B cell (primary cell): ENCODE measurements at regions not wholly inside any gene's neighbourhood (a gene's known extent, or its start where the extent isn't known, plus 50 kb on each side); places are given as distances from the start of the nearest gene placed in this dataset.
"Not testable (repeated sequence)": the region's sequence is repeated elsewhere in the genome, so short reads cannot be mapped to it uniquely, and the experiment has no call there.

ENCODE experiments used
- ATAC-seq: fragments of 200-7000 bp; cut with Tn5 transposase; one replicate; pipeline ENCODE4 v1.10.0; 2021; ENCODE audit warnings: low read depth, mild to moderate bottlenecking, moderate number of reproducible peaks, moderate library complexity
- CTCF ChIA-PET: fragments of 350-600 bp; sonication (Branson Sonifier 250); formaldehyde crosslinking; loops from one replicate; lab custom pipeline; 2021; ENCODE audit warnings: antibody characterized with exemption, inconsistent platforms; lab: Charles Lee
- POLR2A ChIA-PET: fragments of 350-600 bp; sonication (Branson Sonifier 250); formaldehyde crosslinking; loops from one replicate; lab custom pipeline; 2021; ENCODE audit warnings: antibody characterized with exemption; lab: Charles Lee
- DNase-seq: peaks from one replicate; pipeline ENCODE4 v3.0.0; 2013
- H2AFZ ChIP-seq: 2 replicates; pipeline ENCODE4 v1.6.1; 2012; ENCODE audit warnings: mild to moderate bottlenecking, low read depth, low read length; ENCODE audit not compliant: insufficient read depth, poor library complexity, severe bottlenecking
- H3K27ac ChIP-seq, 2 donors: 1 replicate in 1 of 2; 2 replicates in 1 of 2; pipeline ENCODE4 v1.5.1; 2012 to 2013; ENCODE audit warnings: low read length in 2 of 2, mild to moderate bottlenecking in 2 of 2, moderate library complexity in 1 of 2
- H3K27me3 ChIP-seq, 4 experiments: fragments of 200-600 bp in 1 of 4; sonication (generic) in 1 of 4; replicated peaks in 1 of 4; 1 replicate in 2 of 4; 2 replicates in 2 of 4; pipeline versions ENCODE4 v1.6.1 to v1.7.0; 2013 to 2016; ENCODE audit warnings: low read length in 3 of 4, mild to moderate bottlenecking in 2 of 4, mixed read lengths in 1 of 4, moderate library complexity in 1 of 4; ENCODE audit not compliant: insufficient read depth in 4 of 4, control insufficient read depth in 3 of 4; ENCODE audit errors: control extremely low read depth in 1 of 4
- H3K36me3 ChIP-seq, 2 experiments: replicated peaks in 1 of 2; 1 replicate in 1 of 2; 2 replicates in 1 of 2; pipeline versions ENCODE4 v1.6.1 to v1.7.1; 2013; ENCODE audit warnings: low read length in 1 of 2; ENCODE audit not compliant: insufficient read depth in 2 of 2, control insufficient read depth in 1 of 2; ENCODE audit errors: control extremely low read depth in 1 of 2, extremely low read depth in 1 of 2
- H3K4me1 ChIP-seq, 2 donors: fragments of 200-600 bp in 1 of 2; sonication (generic) in 1 of 2; 1 replicate in 1 of 2; 2 replicates in 1 of 2; pipeline versions ENCODE4 v1.5.1 to v1.6.1; 2013 to 2017; ENCODE audit warnings: low read length in 2 of 2; ENCODE audit not compliant: control insufficient read depth in 2 of 2, insufficient read depth in 2 of 2
- H3K4me2 ChIP-seq: replicated peaks from 2 replicates; pipeline ENCODE3; 2012; ENCODE audit warnings: mild to moderate bottlenecking, low read depth, low read length; ENCODE audit not compliant: poor library complexity, severe bottlenecking
- H3K4me3 ChIP-seq, 5 experiments: fragments of 200-600 bp in 1 of 5; sonication (generic) in 1 of 5; 1 replicate in 3 of 5; 2 replicates in 2 of 5; pipeline versions ENCODE4 v1.5.1 to v1.7.0; 2011 to 2016; ENCODE audit warnings: low read length in 4 of 5, mild to moderate bottlenecking in 4 of 5, low read depth in 2 of 5, control low read depth in 1 of 5, moderate library complexity in 1 of 5; ENCODE audit not compliant: insufficient read depth in 1 of 5; ENCODE audit errors: control extremely low read depth in 1 of 5, extremely low read depth in 1 of 5
- H3K79me2 ChIP-seq: fragments of 200-600 bp; sonication (generic); one replicate; pipeline ENCODE4 v1.6.0; 2016; ENCODE audit warnings: low read length; ENCODE audit not compliant: control insufficient read depth, insufficient read depth
- H3K9ac ChIP-seq: fragments of 200-600 bp; sonication (generic); 2 replicates; pipeline ENCODE4 v1.6.1; 2017; ENCODE audit warnings: mild to moderate bottlenecking, low read length, moderate library complexity
- H3K9me3 ChIP-seq, 3 donors: one replicate each; pipeline versions ENCODE4 v1.6.1 to v1.7.1; 2013; ENCODE audit warnings: low read length in 2 of 3; ENCODE audit not compliant: control insufficient read depth in 2 of 3, insufficient read depth in 1 of 3; ENCODE audit errors: control extremely low read depth in 1 of 3
- H4K20me1 ChIP-seq: 2 replicates; pipeline ENCODE4 v1.6.0; 2012; ENCODE audit warnings: mild to moderate bottlenecking, low read length; ENCODE audit not compliant: insufficient read depth, control insufficient read depth, poor library complexity, severe bottlenecking
- H3K27ac Mint-ChIP-seq: one replicate; pipeline ENCODE4 v1.8.0; 2021; ENCODE audit warnings: mixed read lengths
- H3K27me3 Mint-ChIP-seq: one replicate; pipeline ENCODE4 v1.8.0; 2021; ENCODE audit warnings: mixed read lengths
- H3K4me1 Mint-ChIP-seq: one replicate; pipeline ENCODE4 v1.8.0; 2021; ENCODE audit warnings: mixed read lengths
- H3K4me3 Mint-ChIP-seq: one replicate; pipeline ENCODE4 v1.8.0; 2021; ENCODE audit warnings: mixed read lengths
- H3K9me3 Mint-ChIP-seq: one replicate; pipeline ENCODE4 v1.8.0; 2022; ENCODE audit warnings: mixed read lengths; ENCODE audit not compliant: insufficient read depth
- CTCF ChIP-seq: fragments of 200-600 bp; IDR thresholded peaks from one replicate; pipeline ENCODE4 v1.8.0; 2022; ENCODE audit warnings: antibody characterized with exemption, mild to moderate bottlenecking
- EZH2 ChIP-seq: IDR thresholded peaks from 2 replicates; pipeline ENCODE4 v1.6.1; 2012; ENCODE audit warnings: borderline replicate concordance, low read depth, mild to moderate bottlenecking, moderate library complexity, low read length; ENCODE audit not compliant: insufficient read depth, poor library complexity, severe bottlenecking
- WGBS: methylation state at CpG from one replicate; pipeline ENCODE4 v1.1.5; 2013; ENCODE audit warnings: missing lambda C conversion rate; ENCODE audit not compliant: insufficient coverage; 5-methylcytosine and 5-hydroxymethylcytosine counted together
- intact Hi-C: fragments of 100-400 bp; cut with micrococcal nuclease; formaldehyde crosslinking; loops from one replicate; pipeline ENCODE4 v1.10.0; 2022

- H3K27me3 ChIP-seq: no peaks in the 10 kb centered on the region
- no peak overlapping the region for H3K27ac Mint-ChIP-seq
- peaks cover 4% of the 10 kb centered on the region for H3K9me3 Mint-ChIP-seq
- no peaks in the 10 kb centered on the region for H3K4me1 Mint-ChIP-seq
- H3K4me3 ChIP-seq: no peak overlapping the region
- TF ChIP-seq CTCF (no peak), EZH2 (no peak)
- DNase-seq: no peak
- H3K4me2 ChIP-seq: no peak overlapping the region
- no peaks in the 10 kb centered on the region for H3K27me3 Mint-ChIP-seq
- no peaks in the 10 kb centered on the region for H3K79me2 ChIP-seq
- no peaks in the 10 kb centered on the region for H3K36me3 ChIP-seq
- WGBS: 100% methylated on average over 2 of the region's 7 CpGs
- H3K27ac ChIP-seq: no peak overlapping the region
- no peak overlapping the region for H3K9ac ChIP-seq
- POLR2A ChIA-PET: no interaction called here
- no peaks in the 10 kb centered on the region for H3K9me3 ChIP-seq
- H4K20me1 ChIP-seq: no peaks in the 10 kb centered on the region
- CTCF ChIA-PET: no interaction called here
- H3K4me1 ChIP-seq: no peaks in the 10 kb centered on the region
- no peak overlapping the region for H2AFZ ChIP-seq
- intact Hi-C loops: no loop called here
- no peak for ATAC-seq
- H3K4me3 Mint-ChIP-seq: no peak overlapping the region
Measured at GRCh38 chrY:12327751-12328150, 373.3 kb upstream of the USP9Y start.

- H2AFZ ChIP-seq, H3K4me1 Mint-ChIP-seq, H4K20me1 ChIP-seq, POLR2A ChIA-PET, H3K27me3 ChIP-seq, H3K4me1 ChIP-seq, ATAC-seq, DNase-seq, H3K9ac ChIP-seq, H3K4me3 Mint-ChIP-seq, H3K9me3 Mint-ChIP-seq, H3K9me3 ChIP-seq, H3K4me3 ChIP-seq, CTCF ChIA-PET, H3K27ac ChIP-seq, H3K36me3 ChIP-seq, H3K27me3 Mint-ChIP-seq, H3K79me2 ChIP-seq, H3K4me2 ChIP-seq, H3K27ac Mint-ChIP-seq, intact Hi-C loops: not testable (repeated sequence)
- 95% methylated on average over 4 of the region's 10 CpGs for WGBS
Measured at GRCh38 chrY:12331917-12332316, 369.1 kb upstream of the USP9Y start.
